ENCODE measurements at regions not wholly inside any gene's neighbourhood (a gene's known extent, or its start where the extent isn't known, plus 50 kb on each side); places are given as distances from the start of the nearest gene placed in this dataset.
"Not testable (repeated sequence)": the region's sequence is repeated elsewhere in the genome, so short reads cannot be mapped to it uniquely, and the experiment has no call there.

- no peak for DNase-seq
These were observed 719.1 kb downstream of the ZBBX start for GRCh38 chr3:166660962-166661361.

DNA sequence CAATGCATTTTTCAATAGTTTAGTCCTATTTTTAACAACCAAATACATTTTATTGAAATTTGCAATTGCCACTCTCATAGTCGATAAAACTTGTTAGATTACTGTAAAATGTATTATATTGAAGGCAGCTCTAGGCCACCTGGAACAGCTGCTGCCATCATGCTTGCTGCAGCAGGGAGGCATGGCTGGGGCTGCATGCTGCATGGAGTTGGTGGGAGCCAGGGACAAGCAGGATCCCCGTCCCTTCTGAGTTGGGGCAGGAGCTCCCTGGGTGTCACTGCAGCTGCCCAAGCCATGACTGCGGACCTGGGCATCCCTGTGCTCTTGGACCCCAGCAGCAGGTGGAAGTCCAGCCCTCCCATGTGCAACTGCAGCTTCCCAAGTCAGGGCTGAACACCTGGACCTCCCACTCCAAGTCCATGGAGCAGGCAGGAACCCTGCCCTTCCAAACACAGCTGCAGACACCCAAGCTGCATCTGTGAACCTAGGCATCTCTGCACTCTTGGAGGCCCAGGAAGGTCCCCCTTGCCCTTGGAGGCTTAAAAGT, 742.0 kb downstream of the ZBBX start:
- DNase-seq, result no peak

GRCh38 chr3:166634091-166634746, 745.9 kb downstream of the ZBBX start:
- DNase-seq, result no peak

DNA sequence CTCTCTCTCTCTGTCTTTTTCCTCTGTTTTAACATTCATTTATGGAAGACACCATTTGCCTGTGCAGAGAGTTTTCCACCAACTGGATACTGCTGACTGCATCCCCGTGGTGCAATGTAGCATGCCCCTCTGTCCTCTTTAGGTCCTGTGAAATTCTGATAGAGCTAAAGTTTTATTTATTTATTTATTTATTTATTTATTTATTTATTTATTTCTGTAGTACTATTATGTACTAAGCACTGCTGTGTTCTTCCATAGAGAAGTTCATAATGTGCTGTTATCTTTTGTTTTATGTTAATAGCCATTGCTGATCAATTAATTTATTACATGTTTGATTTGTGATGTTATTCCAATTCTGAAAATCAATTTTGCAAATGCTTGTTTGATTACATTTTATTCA, 749.9 kb downstream of the ZBBX start:
- DNase-seq, result no peak

DNA sequence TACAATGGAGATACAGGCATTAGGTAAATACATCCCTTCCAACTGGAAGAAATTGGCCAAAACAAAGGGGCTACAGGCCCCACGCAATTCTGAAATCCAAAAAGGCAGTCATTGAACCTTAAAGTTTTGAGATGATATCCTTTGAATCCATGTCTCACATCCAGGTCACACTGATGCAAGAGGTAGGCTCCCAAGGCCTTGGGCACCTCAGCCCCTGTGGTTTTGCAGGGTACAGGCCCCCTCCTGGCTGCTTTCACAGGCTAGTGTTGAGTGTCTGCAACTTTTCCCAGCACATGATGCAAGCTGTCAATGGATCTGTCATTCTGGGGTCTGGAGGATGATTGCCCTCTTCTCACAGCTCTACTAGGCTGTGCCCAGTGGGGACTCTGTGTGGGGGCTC, 766.7 kb downstream of the ZBBX start:
- no peak for DNase-seq

DNA sequence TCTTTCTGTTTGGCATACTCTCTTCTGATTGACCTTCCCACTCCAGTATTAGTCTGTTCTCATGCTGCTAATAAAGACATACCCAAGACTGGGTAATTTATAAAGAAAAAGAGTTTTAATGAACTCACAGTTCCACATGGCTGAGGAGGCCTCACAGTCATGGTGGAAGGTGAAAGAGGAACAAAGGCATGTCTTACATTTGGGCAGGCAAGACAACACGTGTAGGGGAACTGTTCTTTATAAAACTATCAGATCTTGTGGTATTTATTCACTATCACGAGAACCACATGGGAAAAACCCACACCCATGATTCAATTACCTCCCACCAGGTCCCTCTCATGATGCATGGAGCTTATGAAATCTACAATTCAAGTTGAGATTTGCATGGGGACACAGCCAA, 767.3 kb downstream of the ZBBX start:
- not testable (repeated sequence) for DNase-seq

- no peak for DNase-seq
These were observed 770.8 kb upstream of the BCHE start for GRCh38 chr3:166607933-166608521.

GRCh38 chr3:166606988-166607387, 769.8 kb upstream of the BCHE start:
- no peak for DNase-seq

DNA sequence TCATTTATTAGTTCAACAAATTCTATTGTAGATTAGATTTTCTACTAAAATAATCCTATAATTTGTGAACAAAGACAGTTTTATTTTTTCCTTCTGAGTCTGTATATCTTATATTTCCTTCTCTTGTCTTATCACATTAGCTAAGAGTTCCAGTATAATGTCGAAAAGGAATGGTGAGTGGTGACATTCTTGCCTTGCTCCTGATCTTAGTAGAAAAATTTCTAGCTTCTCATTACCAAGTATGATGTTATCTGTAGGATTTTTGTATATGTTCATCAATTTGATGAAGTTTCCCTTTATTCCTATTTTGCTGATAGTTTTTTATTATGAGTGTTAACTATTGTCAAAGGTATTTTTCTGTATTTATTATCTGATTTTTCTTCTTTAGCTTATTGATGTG, 756.6 kb upstream of the BCHE start:
- DNase-seq, result no peak

DNA sequence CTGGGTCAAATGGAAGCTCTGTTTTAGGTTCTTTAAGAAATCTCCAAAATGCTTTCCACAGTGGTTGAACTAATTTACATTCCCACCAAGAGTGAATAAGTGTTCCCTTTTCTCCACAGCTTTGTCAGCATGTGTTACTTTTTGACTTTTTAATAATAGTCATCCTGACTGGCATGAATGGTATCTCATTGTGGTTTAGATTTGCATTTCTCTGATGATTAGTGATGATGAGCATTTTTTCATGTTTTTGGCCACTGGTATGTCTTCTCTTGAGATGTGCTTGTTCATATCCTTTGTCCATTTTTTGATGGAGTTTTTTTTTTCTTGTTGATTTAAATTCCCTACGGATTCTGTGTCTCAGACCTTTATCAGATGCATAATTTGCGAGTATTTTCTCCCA, 745.0 kb upstream of the BCHE start:
- no peak for DNase-seq

GRCh38 chr3:166580561-166580960, 743.3 kb upstream of the BCHE start:
- no peak for DNase-seq

- DNase-seq, result no peak
These were observed 737.9 kb upstream of the BCHE start for GRCh38 chr3:166575161-166575560.

DNA sequence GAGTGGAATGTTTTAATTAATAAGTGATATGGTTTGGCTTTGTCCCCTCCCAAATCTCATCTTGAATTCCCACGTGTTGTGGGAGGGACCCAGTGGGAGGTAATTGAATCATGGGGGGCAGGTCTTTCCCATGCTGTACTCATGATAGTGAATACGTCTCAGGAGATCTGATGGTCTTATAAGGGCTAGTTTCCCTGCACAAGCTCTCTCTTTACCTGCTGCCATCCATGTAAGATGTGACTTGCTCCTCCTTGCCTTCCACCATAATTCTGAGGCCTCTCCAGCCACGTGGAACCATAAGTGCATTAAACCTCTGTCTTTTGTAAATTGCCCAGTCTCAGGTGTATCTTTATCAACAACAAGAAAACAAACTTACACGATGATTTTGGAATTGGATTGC, 734.5 kb upstream of the BCHE start:
- not testable (repeated sequence) for DNase-seq

DNA sequence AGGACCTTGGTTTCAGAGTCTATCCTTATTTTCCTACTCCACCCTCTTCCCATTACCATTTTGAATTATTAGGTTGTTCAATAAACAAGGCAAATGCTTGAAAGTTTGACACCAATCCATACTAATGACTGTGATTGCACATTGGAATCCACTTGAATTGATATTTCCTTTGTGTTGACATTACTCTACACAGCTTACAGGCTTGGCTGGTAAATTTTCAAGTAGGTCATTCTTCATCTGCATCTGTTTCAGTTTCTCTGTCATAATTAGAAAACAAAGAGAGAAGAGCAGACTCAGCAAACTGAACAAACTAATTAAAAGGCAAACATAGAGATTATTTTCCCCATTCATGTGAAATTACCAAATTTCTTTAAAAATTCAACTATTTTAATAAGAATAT, 732.9 kb upstream of the BCHE start:
- DNase-seq, result no peak

DNA sequence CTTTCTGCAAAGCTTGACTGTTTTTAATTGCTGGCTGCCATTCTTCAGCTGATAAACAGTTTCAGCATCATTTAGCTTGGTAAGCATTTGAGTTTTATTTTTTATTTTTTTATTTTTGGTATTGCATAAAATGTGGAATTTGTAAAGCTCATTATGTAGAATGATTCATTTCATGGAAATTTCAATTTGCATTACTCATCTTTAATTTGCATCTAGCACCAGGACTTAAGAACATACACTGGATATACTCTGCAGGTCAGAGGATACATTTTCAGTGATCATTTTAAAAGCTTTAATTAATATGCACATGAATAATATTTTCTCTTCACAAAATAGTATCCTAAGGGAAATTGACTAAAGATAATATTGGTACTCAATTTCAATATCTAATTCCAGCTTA, 732.4 kb upstream of the BCHE start:
- DNase-seq, result no peak

GRCh38 chr3:166560253-166560652, 723.0 kb upstream of the BCHE start:
- DNase-seq, result no peak

DNA sequence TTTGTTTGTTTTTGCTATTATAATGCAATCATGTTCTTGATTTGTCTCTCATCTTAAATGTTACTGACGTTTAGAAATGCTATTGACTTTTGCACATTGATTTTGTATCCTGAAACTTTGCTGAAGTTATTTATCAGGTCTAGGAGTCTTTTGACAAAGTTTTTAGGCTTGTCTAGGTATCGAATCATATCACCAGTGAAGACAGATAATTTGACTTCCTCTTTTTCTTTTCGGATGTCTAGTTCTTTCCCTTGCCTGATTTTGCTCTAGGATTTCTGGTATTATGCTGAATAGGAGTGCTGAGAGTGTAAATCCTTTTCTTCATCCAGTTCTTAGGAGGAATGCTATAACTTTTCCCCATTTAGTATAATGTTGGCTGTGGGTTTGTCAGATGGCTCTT, 719.7 kb upstream of the BCHE start:
- no peak for DNase-seq

DNA sequence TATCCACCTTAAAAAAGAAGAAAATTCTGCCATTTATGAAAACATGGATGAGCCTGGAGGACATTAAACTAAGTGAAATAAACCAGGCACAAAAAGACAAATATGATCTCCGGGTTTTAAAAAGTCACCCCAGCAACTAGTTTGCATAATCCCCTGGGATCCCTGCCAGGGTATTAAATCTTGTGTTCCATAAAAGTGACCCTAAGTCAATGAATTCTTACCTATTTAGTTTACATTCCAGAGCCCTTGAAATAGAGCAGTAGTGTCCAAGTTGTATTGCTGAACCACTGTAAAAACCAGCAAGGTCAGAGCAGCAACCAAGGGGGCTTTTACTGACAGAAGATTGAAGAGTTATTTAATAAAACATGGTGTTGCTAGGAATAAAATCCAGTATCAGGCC, 716.8 kb upstream of the BCHE start:
- DNase-seq, result no peak

- DNase-seq, result no peak
These were observed 696.5 kb upstream of the BCHE start for GRCh38 chr3:166533740-166534139.

- DNase-seq, result no peak
These were observed 694.5 kb upstream of the BCHE start for GRCh38 chr3:166531730-166532129.

DNA sequence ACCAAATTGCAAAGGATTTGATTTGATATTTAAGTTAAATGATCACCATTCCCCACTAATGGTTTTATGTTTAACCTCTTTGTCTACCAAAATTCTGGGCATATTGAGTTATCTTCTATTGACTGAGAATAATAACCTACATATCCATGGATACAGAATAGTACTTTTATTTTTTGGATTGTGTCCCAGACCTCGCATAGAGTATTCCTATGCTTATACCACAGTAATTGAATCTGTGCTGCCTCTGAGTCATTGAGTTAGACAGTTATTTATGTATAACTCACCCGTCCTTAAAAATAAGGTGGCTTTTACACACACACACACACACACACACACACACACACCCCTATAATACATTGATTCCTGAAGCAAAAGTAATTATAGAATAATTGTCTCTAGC, 690.1 kb upstream of the BCHE start:
- DNase-seq, result peak; percentile 15

GRCh38 chr3:166526881-166527280, 689.7 kb upstream of the BCHE start:
- DNase-seq, result peak; percentile 16

DNA sequence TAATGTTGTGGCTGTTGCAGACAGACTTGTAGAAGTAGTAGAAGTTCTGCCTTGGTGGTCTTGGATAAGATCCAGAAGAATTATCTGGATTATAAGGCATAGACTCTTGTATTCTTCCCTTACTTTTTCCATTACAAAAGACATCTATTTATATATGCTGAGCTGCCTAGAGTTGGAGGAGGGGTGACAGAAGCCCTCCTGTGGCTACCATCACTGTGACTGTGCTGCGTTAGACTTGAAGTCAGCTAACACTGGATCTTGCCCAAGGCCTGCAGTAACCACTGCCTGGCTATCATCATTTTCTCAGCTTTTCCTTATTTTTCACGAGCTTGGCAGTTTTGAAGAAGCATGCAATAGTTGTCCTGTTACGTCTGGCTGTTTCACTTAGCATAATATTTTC, 684.8 kb upstream of the BCHE start:
- no peak for DNase-seq

GRCh38 chr3:166519443-166519842, 682.2 kb upstream of the BCHE start:
- no peak for DNase-seq

DNA sequence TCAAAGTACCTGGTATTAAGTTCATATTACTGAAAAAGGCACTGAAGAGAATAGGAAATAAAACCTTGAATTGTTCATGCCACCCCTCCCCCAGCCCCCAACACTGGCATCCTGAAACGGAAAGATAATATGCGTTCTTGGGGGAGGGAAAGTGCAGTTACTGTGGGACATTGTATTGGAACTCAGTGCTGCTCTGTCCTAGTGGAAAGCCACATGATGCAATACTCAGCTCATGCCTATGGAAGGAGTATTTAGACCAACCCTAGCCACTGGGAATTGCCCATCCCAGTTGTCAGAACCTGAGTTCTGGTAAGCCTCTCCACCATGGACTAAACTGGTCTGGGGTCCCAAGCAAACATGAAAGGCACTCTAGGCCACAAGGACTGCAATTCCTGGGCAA, 680.8 kb upstream of the BCHE start:
- no peak for DNase-seq

Measured in hindlimb muscle (tissue), 1 donor.